ENCODE measurements at regions not wholly inside any gene's neighbourhood (a gene's known extent, or its start where the extent isn't known, plus 50 kb on each side); places are given as distances from the start of the nearest gene placed in this dataset.
"Not testable (repeated sequence)": the region's sequence is repeated elsewhere in the genome, so short reads cannot be mapped to it uniquely, and the experiment has no call there.

- no peak overlapping the region for H3K9ac ChIP-seq (ENCODE audit: low read length)
Observed at GRCh38 chr2:77737236-77737635, 215.1 kb upstream of the LRRTM4 start.

GRCh38 chr2:77746780-77747179, 224.6 kb upstream of the LRRTM4 start:
- no peak overlapping the region for H3K4me3 ChIP-seq (ENCODE audit: low read length)
- no peaks in the 10 kb centered on the region for H3K36me3 ChIP-seq (ENCODE audit: control insufficient read depth, insufficient read depth, low read length)
- H3K27ac ChIP-seq (ENCODE audit: low read depth, low read length) = no peak overlapping the region
- H3K27me3 ChIP-seq (ENCODE audit: control insufficient read depth, insufficient read depth, low read length) = no peaks in the 10 kb centered on the region
- H3K4me1 ChIP-seq (ENCODE audit: control insufficient read depth, insufficient read depth, low read length) = no peaks in the 10 kb centered on the region
- H3K9ac ChIP-seq (ENCODE audit: low read length) = no peak overlapping the region

More at GRCh38 chr2:77737236-77737635, 215.1 kb upstream of the LRRTM4 start:
- Histone ChIP-seq H3K36me3 (ENCODE audit: control insufficient read depth, insufficient read depth, low read length) (no peaks in the 10 kb centered on the region), H3K27me3 (ENCODE audit: control insufficient read depth, insufficient read depth, low read length) (no peaks in the 10 kb centered on the region), H3K4me1 (ENCODE audit: control insufficient read depth, insufficient read depth, low read length) (no peaks in the 10 kb centered on the region), H3K4me3 (ENCODE audit: low read length) (no peak overlapping the region), H3K27ac (ENCODE audit: low read depth, low read length) (no peak overlapping the region)

GRCh38 chr2:77753710-77754345, 231.7 kb upstream of the LRRTM4 start:
- H3K4me1 ChIP-seq (ENCODE audit: control insufficient read depth, insufficient read depth, low read length) = not testable (repeated sequence)

GRCh38 chr2:77767388-77768076, 245.4 kb upstream of the LRRTM4 start:
- H3K4me3 ChIP-seq (ENCODE audit: low read length) = no peak overlapping the region
- H3K27ac ChIP-seq (ENCODE audit: low read depth, low read length) = no peak overlapping the region
- no peak overlapping the region for H3K9ac ChIP-seq (ENCODE audit: low read length)
- no peaks in the 10 kb centered on the region for H3K27me3 ChIP-seq (ENCODE audit: control insufficient read depth, insufficient read depth, low read length)
- H3K36me3 ChIP-seq (ENCODE audit: control insufficient read depth, insufficient read depth, low read length) = no peaks in the 10 kb centered on the region
- H3K4me1 ChIP-seq (ENCODE audit: control insufficient read depth, insufficient read depth, low read length) = no peaks in the 10 kb centered on the region

More at GRCh38 chr2:77753710-77754345, 231.7 kb upstream of the LRRTM4 start:
- H3K27me3 ChIP-seq (ENCODE audit: control insufficient read depth, insufficient read depth, low read length); H3K27ac ChIP-seq (ENCODE audit: low read depth, low read length); H3K9ac ChIP-seq (ENCODE audit: low read length); H3K36me3 ChIP-seq (ENCODE audit: control insufficient read depth, insufficient read depth, low read length); H3K4me3 ChIP-seq (ENCODE audit: low read length): not testable (repeated sequence)

GRCh38 chr2:77768508-77768907, 246.3 kb upstream of the LRRTM4 start:
- no peaks in the 10 kb centered on the region for H3K27me3 ChIP-seq (ENCODE audit: control insufficient read depth, insufficient read depth, low read length)
- no peak overlapping the region for H3K27ac ChIP-seq (ENCODE audit: low read depth, low read length)
- no peak overlapping the region for H3K4me3 ChIP-seq (ENCODE audit: low read length)
- no peaks in the 10 kb centered on the region for H3K36me3 ChIP-seq (ENCODE audit: control insufficient read depth, insufficient read depth, low read length)
- H3K9ac ChIP-seq (ENCODE audit: low read length) = no peak overlapping the region
- no peaks in the 10 kb centered on the region for H3K4me1 ChIP-seq (ENCODE audit: control insufficient read depth, insufficient read depth, low read length)

GRCh38 chr2:77778917-77779316, 256.7 kb upstream of the LRRTM4 start:
- no peak overlapping the region for H3K4me3 ChIP-seq (ENCODE audit: low read length)
- H3K4me1 ChIP-seq (ENCODE audit: control insufficient read depth, insufficient read depth, low read length) = no peaks in the 10 kb centered on the region
- no peak overlapping the region for H3K27ac ChIP-seq (ENCODE audit: low read depth, low read length)
- no peaks in the 10 kb centered on the region for H3K27me3 ChIP-seq (ENCODE audit: control insufficient read depth, insufficient read depth, low read length)
- H3K9ac ChIP-seq (ENCODE audit: low read length) = no peak overlapping the region
- no peaks in the 10 kb centered on the region for H3K36me3 ChIP-seq (ENCODE audit: control insufficient read depth, insufficient read depth, low read length)

- H3K27me3 ChIP-seq (ENCODE audit: control insufficient read depth, insufficient read depth, low read length); H3K4me3 ChIP-seq (ENCODE audit: low read length); H3K27ac ChIP-seq (ENCODE audit: low read depth, low read length); H3K9ac ChIP-seq (ENCODE audit: low read length); H3K36me3 ChIP-seq (ENCODE audit: control insufficient read depth, insufficient read depth, low read length); H3K4me1 ChIP-seq (ENCODE audit: control insufficient read depth, insufficient read depth, low read length): not testable (repeated sequence)
Observed at GRCh38 chr2:77793500-77793899, 271.3 kb upstream of the LRRTM4 start.

- H3K36me3 ChIP-seq (ENCODE audit: control insufficient read depth, insufficient read depth, low read length) = no peaks in the 10 kb centered on the region
- no peaks in the 10 kb centered on the region for H3K4me1 ChIP-seq (ENCODE audit: control insufficient read depth, insufficient read depth, low read length)
- no peak overlapping the region for H3K27ac ChIP-seq (ENCODE audit: low read depth, low read length)
- no peak overlapping the region for H3K9ac ChIP-seq (ENCODE audit: low read length)
- H3K4me3 ChIP-seq (ENCODE audit: low read length) = no peak overlapping the region
- no peaks in the 10 kb centered on the region for H3K27me3 ChIP-seq (ENCODE audit: control insufficient read depth, insufficient read depth, low read length)
Observed at GRCh38 chr2:77796397-77796796, 274.2 kb upstream of the LRRTM4 start.

- no peak overlapping the region for H3K4me3 ChIP-seq (ENCODE audit: low read length)
- no peak overlapping the region for H3K9ac ChIP-seq (ENCODE audit: low read length)
- no peaks in the 10 kb centered on the region for H3K36me3 ChIP-seq (ENCODE audit: control insufficient read depth, insufficient read depth, low read length)
- H3K27me3 ChIP-seq (ENCODE audit: control insufficient read depth, insufficient read depth, low read length) = no peaks in the 10 kb centered on the region
- H3K4me1 ChIP-seq (ENCODE audit: control insufficient read depth, insufficient read depth, low read length) = no peaks in the 10 kb centered on the region
- no peak overlapping the region for H3K27ac ChIP-seq (ENCODE audit: low read depth, low read length)
Observed at GRCh38 chr2:77797088-77797487, 274.9 kb upstream of the LRRTM4 start.

GRCh38 chr2:77800410-77800809, 278.2 kb upstream of the LRRTM4 start:
- no peaks in the 10 kb centered on the region for H3K36me3 ChIP-seq (ENCODE audit: control insufficient read depth, insufficient read depth, low read length)
- H3K4me1 ChIP-seq (ENCODE audit: control insufficient read depth, insufficient read depth, low read length) = no peaks in the 10 kb centered on the region
- no peaks in the 10 kb centered on the region for H3K27me3 ChIP-seq (ENCODE audit: control insufficient read depth, insufficient read depth, low read length)
- no peak overlapping the region for H3K27ac ChIP-seq (ENCODE audit: low read depth, low read length)
- H3K4me3 ChIP-seq (ENCODE audit: low read length) = no peak overlapping the region
- no peak overlapping the region for H3K9ac ChIP-seq (ENCODE audit: low read length)

- Histone ChIP-seq H3K27me3 (ENCODE audit: control insufficient read depth, insufficient read depth, low read length) (no peaks in the 10 kb centered on the region), H3K36me3 (ENCODE audit: control insufficient read depth, insufficient read depth, low read length) (no peaks in the 10 kb centered on the region), H3K4me3 (ENCODE audit: low read length) (no peak overlapping the region), H3K4me1 (ENCODE audit: control insufficient read depth, insufficient read depth, low read length) (no peaks in the 10 kb centered on the region), H3K9ac (ENCODE audit: low read length) (no peak overlapping the region), H3K27ac (ENCODE audit: low read depth, low read length) (no peak overlapping the region)
Observed at GRCh38 chr2:77807531-77808215, 285.5 kb upstream of the LRRTM4 start.

- H3K36me3 ChIP-seq (ENCODE audit: control insufficient read depth, insufficient read depth, low read length) = no peaks in the 10 kb centered on the region
- no peaks in the 10 kb centered on the region for H3K27me3 ChIP-seq (ENCODE audit: control insufficient read depth, insufficient read depth, low read length)
- no peaks in the 10 kb centered on the region for H3K4me1 ChIP-seq (ENCODE audit: control insufficient read depth, insufficient read depth, low read length)
- no peak overlapping the region for H3K4me3 ChIP-seq (ENCODE audit: low read length)
- no peak overlapping the region for H3K9ac ChIP-seq (ENCODE audit: low read length)
- H3K27ac ChIP-seq (ENCODE audit: low read depth, low read length) = no peak overlapping the region
Observed at GRCh38 chr2:77808599-77808998, 286.4 kb upstream of the LRRTM4 start.
